Esophagus squamous epithelium (tissue), 4 donors: ENCODE measurements at regions not wholly inside any gene's neighbourhood (a gene's known extent, or its start where the extent isn't known, plus 50 kb on each side); places are given as distances from the start of the nearest gene placed in this dataset.

Source experiments
- POLR2A ChIP-seq, 4 donors: fragments of 450-650 bp; IDR thresholded peaks; one replicate each; pipeline ENCODE4 v1.6.1; 2017; ENCODE audit warnings: antibody characterized with exemption in 4 of 4, mild to moderate bottlenecking in 4 of 4, moderate library complexity in 3 of 4
- TF ChIP-seq, protein P1 (sequence below), 6 experiments: fragments of 450-650 bp in 4 of 6; fragments of 200-600 bp in 2 of 6; sonication (generic) in 2 of 6; IDR thresholded peaks; one replicate each; pipeline ENCODE4 v1.5.1; 2016 to 2019; ENCODE audit warnings: antibody characterized with exemption in 6 of 6, mild to moderate bottlenecking in 4 of 6, moderate library complexity in 4 of 6

DNA sequence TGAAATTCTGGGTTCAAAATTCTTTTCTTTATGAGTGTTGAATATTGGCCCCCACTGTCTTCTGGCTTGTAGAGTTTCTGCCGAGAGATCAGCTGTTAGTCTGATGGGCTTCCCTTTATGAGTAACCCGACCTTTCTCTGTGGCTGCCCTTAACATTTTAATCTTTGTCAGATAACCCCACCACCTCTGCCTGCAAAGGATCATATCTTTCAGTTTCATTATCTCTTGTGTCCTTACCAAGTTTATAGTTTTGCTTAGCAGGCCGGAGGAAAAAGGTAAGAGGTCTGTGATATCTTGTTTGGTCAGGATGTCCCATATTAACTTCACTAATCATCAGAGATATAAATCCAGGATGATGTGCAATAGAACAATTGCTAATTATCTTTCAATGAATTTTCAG is 970.2 kb upstream of the TYRP1 start:
- TF ChIP-seq, protein P1, sequence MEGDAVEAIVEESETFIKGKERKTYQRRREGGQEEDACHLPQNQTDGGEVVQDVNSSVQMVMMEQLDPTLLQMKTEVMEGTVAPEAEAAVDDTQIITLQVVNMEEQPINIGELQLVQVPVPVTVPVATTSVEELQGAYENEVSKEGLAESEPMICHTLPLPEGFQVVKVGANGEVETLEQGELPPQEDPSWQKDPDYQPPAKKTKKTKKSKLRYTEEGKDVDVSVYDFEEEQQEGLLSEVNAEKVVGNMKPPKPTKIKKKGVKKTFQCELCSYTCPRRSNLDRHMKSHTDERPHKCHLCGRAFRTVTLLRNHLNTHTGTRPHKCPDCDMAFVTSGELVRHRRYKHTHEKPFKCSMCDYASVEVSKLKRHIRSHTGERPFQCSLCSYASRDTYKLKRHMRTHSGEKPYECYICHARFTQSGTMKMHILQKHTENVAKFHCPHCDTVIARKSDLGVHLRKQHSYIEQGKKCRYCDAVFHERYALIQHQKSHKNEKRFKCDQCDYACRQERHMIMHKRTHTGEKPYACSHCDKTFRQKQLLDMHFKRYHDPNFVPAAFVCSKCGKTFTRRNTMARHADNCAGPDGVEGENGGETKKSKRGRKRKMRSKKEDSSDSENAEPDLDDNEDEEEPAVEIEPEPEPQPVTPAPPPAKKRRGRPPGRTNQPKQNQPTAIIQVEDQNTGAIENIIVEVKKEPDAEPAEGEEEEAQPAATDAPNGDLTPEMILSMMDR (IDR thresholded peaks at IDR 0.05): no peak
- no peak for TF ChIP-seq POLR2A (IDR thresholded peaks at IDR 0.05)
